B cell (primary cell): ENCODE measurements at regions not wholly inside any gene's neighbourhood (a gene's known extent, or its start where the extent isn't known, plus 50 kb on each side); places are given as distances from the start of the nearest gene placed in this dataset.

Experiments used
- CTCF ChIP-seq: fragments of 200-600 bp; IDR thresholded peaks from one replicate; pipeline ENCODE4 v1.8.0; 2022; ENCODE audit warnings: antibody characterized with exemption, mild to moderate bottlenecking
- EZH2 ChIP-seq: IDR thresholded peaks from 2 replicates; pipeline ENCODE4 v1.6.1; 2012; ENCODE audit warnings: borderline replicate concordance, low read depth, mild to moderate bottlenecking, moderate library complexity, low read length; ENCODE audit not compliant: insufficient read depth, poor library complexity, severe bottlenecking

GRCh38 chr16:9545522-9546437, 454.3 kb downstream of the HAPSTR1 start:
- TF ChIP-seq EZH2, result no peak
- TF ChIP-seq CTCF, result no peak
